ENCODE measurements at regions not wholly inside any gene's neighbourhood (a gene's known extent, or its start where the extent isn't known, plus 50 kb on each side); places are given as distances from the start of the nearest gene placed in this dataset.

GRCh38 chr9:27726244-27727081 is 153.2 kb upstream of the C9orf72 start:
- peak; percentile 56 for DNase-seq (ENCODE audit: low read depth)
- no peak overlapping the region for H3K4me3 ChIP-seq (ENCODE audit: low read length)
- TF ChIP-seq, protein P1, sequence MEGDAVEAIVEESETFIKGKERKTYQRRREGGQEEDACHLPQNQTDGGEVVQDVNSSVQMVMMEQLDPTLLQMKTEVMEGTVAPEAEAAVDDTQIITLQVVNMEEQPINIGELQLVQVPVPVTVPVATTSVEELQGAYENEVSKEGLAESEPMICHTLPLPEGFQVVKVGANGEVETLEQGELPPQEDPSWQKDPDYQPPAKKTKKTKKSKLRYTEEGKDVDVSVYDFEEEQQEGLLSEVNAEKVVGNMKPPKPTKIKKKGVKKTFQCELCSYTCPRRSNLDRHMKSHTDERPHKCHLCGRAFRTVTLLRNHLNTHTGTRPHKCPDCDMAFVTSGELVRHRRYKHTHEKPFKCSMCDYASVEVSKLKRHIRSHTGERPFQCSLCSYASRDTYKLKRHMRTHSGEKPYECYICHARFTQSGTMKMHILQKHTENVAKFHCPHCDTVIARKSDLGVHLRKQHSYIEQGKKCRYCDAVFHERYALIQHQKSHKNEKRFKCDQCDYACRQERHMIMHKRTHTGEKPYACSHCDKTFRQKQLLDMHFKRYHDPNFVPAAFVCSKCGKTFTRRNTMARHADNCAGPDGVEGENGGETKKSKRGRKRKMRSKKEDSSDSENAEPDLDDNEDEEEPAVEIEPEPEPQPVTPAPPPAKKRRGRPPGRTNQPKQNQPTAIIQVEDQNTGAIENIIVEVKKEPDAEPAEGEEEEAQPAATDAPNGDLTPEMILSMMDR (conservative IDR thresholded peaks at IDR 0.05; ENCODE audit: low read length) = peak; percentile 89

GRCh38 chr9:27732494-27732893 is 159.2 kb upstream of the C9orf72 start:
- TF ChIP-seq, protein P1 (conservative IDR thresholded peaks at IDR 0.05; ENCODE audit: low read length) = no peak
- DNase-seq (ENCODE audit: low read depth) = no peak
- H3K4me3 ChIP-seq (ENCODE audit: low read length) = no peak overlapping the region

DNA sequence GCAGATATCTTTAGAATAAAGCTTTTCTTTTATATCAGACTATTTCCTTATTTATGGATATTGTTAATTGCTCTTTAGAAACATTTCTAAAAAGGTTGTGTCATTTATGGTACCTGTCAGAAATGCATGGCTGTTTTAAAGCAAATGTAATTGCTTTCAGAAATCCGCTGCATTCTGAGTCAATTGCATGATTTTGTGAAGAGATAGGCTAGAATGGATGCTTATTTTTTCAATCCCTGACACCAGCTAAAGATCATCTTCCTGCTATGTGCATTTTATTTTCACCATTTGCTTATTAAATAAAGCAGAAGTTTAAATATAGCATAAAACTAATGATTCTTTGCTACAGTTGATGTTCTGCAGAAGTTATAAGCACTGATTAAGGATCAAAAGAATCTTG is 170.2 kb upstream of the C9orf72 start:
- H3K4me3 ChIP-seq (ENCODE audit: low read length) = no peak overlapping the region
- DNase-seq (ENCODE audit: low read depth) = no peak
- TF ChIP-seq, protein P1 (conservative IDR thresholded peaks at IDR 0.05; ENCODE audit: low read length) = no peak

- TF ChIP-seq, protein P1 (conservative IDR thresholded peaks at IDR 0.05; ENCODE audit: low read length) = no peak
- H3K4me3 ChIP-seq (ENCODE audit: low read length) = no peak overlapping the region
- no peak for DNase-seq (ENCODE audit: low read depth)
These were observed 174.2 kb upstream of the C9orf72 start for GRCh38 chr9:27747450-27747849.

GRCh38 chr9:27749838-27750237 is 176.6 kb upstream of the C9orf72 start:
- DNase-seq (ENCODE audit: low read depth) = no peak
- no peak overlapping the region for H3K4me3 ChIP-seq (ENCODE audit: low read length)
- TF ChIP-seq, protein P1 (conservative IDR thresholded peaks at IDR 0.05; ENCODE audit: low read length) = no peak

- no peak overlapping the region for H3K4me3 ChIP-seq (ENCODE audit: low read length)
- no peak for DNase-seq (ENCODE audit: low read depth)
- TF ChIP-seq, protein P1 (conservative IDR thresholded peaks at IDR 0.05; ENCODE audit: low read length) = no peak
These were observed 177.3 kb upstream of the C9orf72 start for GRCh38 chr9:27750566-27750965.

DNA sequence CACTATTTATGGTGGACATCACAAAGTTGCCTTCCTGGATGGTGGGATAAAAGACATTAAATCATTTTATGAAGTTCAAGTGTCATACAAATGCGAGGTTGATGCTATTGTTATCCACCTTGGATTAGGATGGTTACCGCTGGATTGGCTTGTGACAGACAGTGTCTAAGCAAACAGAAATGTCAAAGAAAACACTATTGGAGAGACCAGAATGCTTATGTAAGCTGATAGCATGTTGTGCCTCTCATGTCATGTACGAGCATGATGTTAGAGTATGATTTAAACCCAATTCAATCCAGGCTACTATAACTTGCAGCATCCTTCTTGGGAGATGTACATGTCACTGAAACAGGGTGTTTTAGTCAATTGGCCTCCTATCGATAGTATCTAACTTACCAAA is 178.8 kb upstream of the C9orf72 start:
- no peak overlapping the region for H3K4me3 ChIP-seq (ENCODE audit: low read length)
- no peak for DNase-seq (ENCODE audit: low read depth)
- TF ChIP-seq, protein P1 (conservative IDR thresholded peaks at IDR 0.05; ENCODE audit: low read length) = no peak

Data from AG10803 (cell line).